Cardiac fibroblast (primary cell): ENCODE measurements at regions not wholly inside any gene's neighbourhood (a gene's known extent, or its start where the extent isn't known, plus 50 kb on each side); places are given as distances from the start of the nearest gene placed in this dataset.

Experiments used
- DNase-seq, 2 donors: peaks; one replicate each; pipeline versions ENCODE4 v3.0.0 to v3.0.0-alpha.2; 2010; ENCODE audit warnings: low read depth in 2 of 2
- H3K4me3 ChIP-seq, 2 donors: replicated peaks in 1 of 2; 1 replicate in 1 of 2; 2 replicates in 1 of 2; pipeline ENCODE4 v1.5.1; 2011; ENCODE audit warnings: low read depth in 2 of 2, low read length in 2 of 2, mild to moderate bottlenecking in 2 of 2, moderate library complexity in 1 of 2
- TF ChIP-seq, protein P1 (sequence below): IDR thresholded peaks from one replicate; pipeline ENCODE4 v1.5.1; 2011; ENCODE audit warnings: low read depth, mild to moderate bottlenecking, low read length, inconsistent platforms

- DNase-seq: no peak
- TF ChIP-seq, protein P1, sequence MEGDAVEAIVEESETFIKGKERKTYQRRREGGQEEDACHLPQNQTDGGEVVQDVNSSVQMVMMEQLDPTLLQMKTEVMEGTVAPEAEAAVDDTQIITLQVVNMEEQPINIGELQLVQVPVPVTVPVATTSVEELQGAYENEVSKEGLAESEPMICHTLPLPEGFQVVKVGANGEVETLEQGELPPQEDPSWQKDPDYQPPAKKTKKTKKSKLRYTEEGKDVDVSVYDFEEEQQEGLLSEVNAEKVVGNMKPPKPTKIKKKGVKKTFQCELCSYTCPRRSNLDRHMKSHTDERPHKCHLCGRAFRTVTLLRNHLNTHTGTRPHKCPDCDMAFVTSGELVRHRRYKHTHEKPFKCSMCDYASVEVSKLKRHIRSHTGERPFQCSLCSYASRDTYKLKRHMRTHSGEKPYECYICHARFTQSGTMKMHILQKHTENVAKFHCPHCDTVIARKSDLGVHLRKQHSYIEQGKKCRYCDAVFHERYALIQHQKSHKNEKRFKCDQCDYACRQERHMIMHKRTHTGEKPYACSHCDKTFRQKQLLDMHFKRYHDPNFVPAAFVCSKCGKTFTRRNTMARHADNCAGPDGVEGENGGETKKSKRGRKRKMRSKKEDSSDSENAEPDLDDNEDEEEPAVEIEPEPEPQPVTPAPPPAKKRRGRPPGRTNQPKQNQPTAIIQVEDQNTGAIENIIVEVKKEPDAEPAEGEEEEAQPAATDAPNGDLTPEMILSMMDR: peak; percentile 32
- H3K4me3 ChIP-seq: no peak overlapping the region
These were observed 100.9 kb upstream of the HCN1 start for GRCh38 chr5:45796959-45797553.

GRCh38 chr5:45795458-45795857 lies 99.3 kb upstream of the HCN1 start:
- H3K4me3 ChIP-seq: no peak overlapping the region
- TF ChIP-seq, protein P1: no peak
- DNase-seq: no peak

DNA sequence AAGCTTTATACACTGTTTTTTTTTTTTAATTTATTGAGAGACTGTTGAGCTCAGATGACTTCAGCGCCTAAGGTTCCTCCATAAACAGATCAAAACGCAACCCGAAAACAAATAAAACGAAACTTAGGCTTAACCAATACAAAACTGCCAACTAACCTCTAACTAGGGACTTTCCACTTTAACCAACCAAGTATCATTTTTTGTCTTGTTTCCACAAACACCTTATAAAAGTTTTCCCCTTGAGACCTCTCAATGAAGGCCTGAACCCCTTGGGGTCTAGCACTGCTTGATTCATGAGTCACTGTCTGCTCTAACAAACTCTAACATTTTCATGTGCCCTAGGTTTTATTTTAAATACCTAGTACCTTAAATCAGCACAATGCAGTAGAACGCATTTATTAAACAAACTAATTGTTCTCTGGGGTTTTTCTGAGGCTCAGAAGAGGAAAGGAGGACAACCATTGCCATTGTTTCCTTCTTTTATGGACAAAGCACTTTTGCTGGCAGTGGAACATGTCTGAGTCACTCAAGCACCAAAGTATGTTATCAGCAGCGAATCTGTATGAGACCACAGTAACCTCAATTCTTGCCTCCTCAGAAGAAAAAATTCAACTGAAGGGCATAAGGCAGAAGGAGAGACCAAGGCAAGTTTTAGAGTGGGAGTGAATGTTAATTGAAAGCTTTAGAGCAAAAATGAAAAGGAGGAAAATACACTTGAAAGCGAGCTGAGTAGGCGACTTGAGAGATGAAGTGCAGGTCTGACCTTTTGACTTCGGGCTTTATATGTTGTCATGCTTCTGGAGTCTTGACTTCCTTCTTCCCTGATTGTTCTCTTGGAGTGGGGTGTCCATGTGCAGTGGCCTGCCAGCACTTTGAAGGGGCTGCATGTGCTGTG lies 97.7 kb upstream of the HCN1 start:
- TF ChIP-seq, protein P1: no peak
- no peak for DNase-seq
- H3K4me3 ChIP-seq: no peak overlapping the region

DNA sequence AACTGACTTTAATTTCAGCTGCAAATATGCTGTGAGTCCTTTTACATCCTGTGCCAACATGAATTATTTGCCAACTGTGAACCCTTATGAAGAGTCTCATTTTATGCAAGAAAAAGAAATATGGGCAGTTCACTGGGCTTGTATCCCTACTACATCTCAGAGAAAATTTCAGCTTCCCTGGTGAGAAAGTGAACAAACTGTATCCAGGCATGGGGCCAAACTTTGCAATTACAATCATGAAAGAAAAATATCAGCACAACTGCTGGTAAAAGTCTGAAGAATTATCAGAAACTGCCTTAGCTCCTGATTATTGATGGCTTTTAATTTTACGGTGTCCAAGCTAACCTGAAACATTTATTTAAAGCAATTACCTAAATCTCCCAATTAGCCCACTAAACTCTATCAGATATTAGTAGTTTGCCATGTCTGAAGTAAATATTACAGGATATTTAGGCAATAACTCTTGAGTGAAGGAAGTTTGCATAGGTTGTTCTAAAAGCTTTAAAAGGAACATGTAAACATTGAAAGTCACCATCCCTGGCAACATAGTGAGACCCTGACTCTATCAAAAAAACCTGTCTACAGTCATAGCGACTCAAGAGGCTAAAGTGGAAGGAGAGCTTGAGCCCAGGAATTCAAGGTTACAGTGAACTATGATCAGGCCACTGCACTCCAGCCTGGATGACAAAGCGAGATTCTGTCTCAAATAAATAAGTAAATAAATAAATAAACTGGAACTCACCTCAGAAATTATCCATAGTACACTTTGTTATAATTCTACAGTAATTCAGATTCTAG lies 83.9 kb upstream of the HCN1 start:
- DNase-seq: no peak
- TF ChIP-seq, protein P1: no peak
- no peak overlapping the region for H3K4me3 ChIP-seq

GRCh38 chr5:45774528-45774927 lies 78.3 kb upstream of the HCN1 start:
- TF ChIP-seq, protein P1: no peak
- peak in 1 of 2 donors; percentile 1 for DNase-seq
- no peak overlapping the region for H3K4me3 ChIP-seq

- no peak overlapping the region for H3K4me3 ChIP-seq
- DNase-seq: no peak
- TF ChIP-seq, protein P1: no peak
These were observed 76.2 kb upstream of the HCN1 start for GRCh38 chr5:45772402-45772801.
